OCI-LY1 (cell line): ENCODE measurements at regions not wholly inside any gene's neighbourhood (a gene's known extent, or its start where the extent isn't known, plus 50 kb on each side); places are given as distances from the start of the nearest gene placed in this dataset.

Source experiments
- H2AFZ ChIP-seq: fragments of 200-600 bp; sonication (generic), shearing (Covaris generic); 2 replicates; pipeline ENCODE4 v1.6.0; 2014; ENCODE audit warnings: antibody characterized with exemption, mild to moderate bottlenecking, low read length
- H3F3A ChIP-seq: fragments of 200-600 bp; sonication (generic), shearing (Covaris generic); 2 replicates; pipeline ENCODE4 v1.6.0; 2014; ENCODE audit warnings: mild to moderate bottlenecking, antibody characterized with exemption, low read length, moderate library complexity; ENCODE audit not compliant: insufficient read depth
- H3K27ac ChIP-seq: fragments of 200-600 bp; sonication (generic); 2 replicates; pipeline ENCODE4 v1.5.1; 2014; ENCODE audit warnings: low read length, mixed run types, mild to moderate bottlenecking, low read depth; ENCODE audit not compliant: poor library complexity, severe bottlenecking
- H3K27me3 ChIP-seq: fragments of 200-600 bp; sonication (generic); 2 replicates; pipeline ENCODE4 v1.6.0; 2014; ENCODE audit warnings: antibody characterized with exemption, mild to moderate bottlenecking, low read length, moderate library complexity; ENCODE audit not compliant: insufficient read depth
- H3K36me3 ChIP-seq: fragments of 200-600 bp; sonication (generic); 2 replicates; pipeline ENCODE4 v1.6.1; 2014; ENCODE audit warnings: mild to moderate bottlenecking, antibody characterized with exemption, low read length, moderate library complexity, mixed read lengths; ENCODE audit not compliant: insufficient read depth
- H3K4me1 ChIP-seq: fragments of 200-600 bp; sonication (generic); 2 replicates; pipeline ENCODE4 v1.5.1; 2014; ENCODE audit warnings: mild to moderate bottlenecking, low read length, moderate library complexity; ENCODE audit not compliant: insufficient read depth, severe bottlenecking
- H3K4me2 ChIP-seq: fragments of 200-600 bp; sonication (generic), shearing (Covaris generic); 2 replicates; pipeline ENCODE4 v1.6.1; 2014; ENCODE audit warnings: low read length
- H3K4me3 ChIP-seq: fragments of 200-600 bp; sonication (generic); 2 replicates; pipeline ENCODE4 v1.5.1; 2014; ENCODE audit warnings: low read length, low read depth, mild to moderate bottlenecking, mixed read lengths; ENCODE audit not compliant: poor library complexity, severe bottlenecking
- H3K79me2 ChIP-seq: fragments of 200-600 bp; shearing (Covaris generic); 2 replicates; pipeline ENCODE4 v1.6.1; 2016; ENCODE audit warnings: mixed run types, low read length, mixed read lengths; ENCODE audit not compliant: insufficient read depth
- H3K9ac ChIP-seq: fragments of 200-600 bp; sonication (generic), shearing (Covaris generic); 2 replicates; pipeline ENCODE4 v1.6.1; 2014; ENCODE audit warnings: mild to moderate bottlenecking, low read length, mixed read lengths
- H3K9me2 ChIP-seq: fragments of 200-600 bp; sonication (generic), shearing (Covaris generic); 2 replicates; pipeline ENCODE4 v1.6.1; 2014; ENCODE audit warnings: low read depth, mild to moderate bottlenecking, low read length, mixed read lengths
- H3K9me3 ChIP-seq: fragments of 200-600 bp; shearing (Covaris generic); 2 replicates; pipeline ENCODE4 v1.6.1; 2014; ENCODE audit warnings: low read length, mixed read lengths
- H4K20me1 ChIP-seq: fragments of 200-600 bp; sonication (generic), shearing (Covaris generic); 2 replicates; pipeline ENCODE4 v1.6.0; 2016; ENCODE audit warnings: mild to moderate bottlenecking, low read length; ENCODE audit not compliant: insufficient read depth
- EZH2 ChIP-seq: fragments of 200-600 bp; sonication (generic), shearing (Covaris generic); IDR thresholded peaks from 2 replicates; pipeline ENCODE4 v1.8.0; 2017; ENCODE audit warnings: borderline replicate concordance, mixed run types, mild to moderate bottlenecking, antibody characterized with exemption, low read length, moderate library complexity, mixed read lengths
- TF ChIP-seq, protein P1 (sequence below): fragments of 200-600 bp; sonication (generic), shearing (Covaris generic); IDR thresholded peaks from 2 replicates; pipeline ENCODE4 v1.5.1; 2017; ENCODE audit warnings: mild to moderate bottlenecking, antibody characterized with exemption, low read length, moderate library complexity, mixed read lengths

DNA sequence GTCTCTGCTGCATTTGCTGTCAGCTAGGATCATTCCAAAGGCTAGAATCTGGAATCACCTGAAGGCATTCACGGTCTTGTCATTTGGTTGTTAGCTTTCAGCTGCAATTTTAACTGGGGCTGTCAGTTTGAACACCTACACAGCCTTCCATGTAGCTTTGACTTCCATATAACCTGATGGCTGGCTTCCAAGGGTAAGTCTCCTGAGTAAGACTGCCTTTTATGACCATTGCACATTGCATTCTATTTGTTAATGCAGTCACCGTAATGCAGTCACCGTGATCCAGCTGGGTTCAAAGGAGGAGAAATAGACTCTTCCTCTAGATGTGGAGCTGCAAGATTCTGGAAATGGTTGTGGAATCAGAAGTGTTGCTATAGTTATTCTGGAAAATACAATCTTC is 1284.2 kb downstream of the ADGRL3 start:
- no peak for TF ChIP-seq EZH2
- Histone ChIP-seq H3K27ac (no peak overlapping the region), H3K9ac (no peak overlapping the region), H3K4me1 (no peaks in the 10 kb centered on the region), H3K27me3 (no peaks in the 10 kb centered on the region), H2AFZ (no peak overlapping the region), H3K9me2 (no peaks in the 10 kb centered on the region), H3K36me3 (no peaks in the 10 kb centered on the region), H3F3A (no peaks in the 10 kb centered on the region), H4K20me1 (no peaks in the 10 kb centered on the region), H3K9me3 (no peaks in the 10 kb centered on the region), H3K79me2 (no peaks in the 10 kb centered on the region), H3K4me2 (no peak overlapping the region), H3K4me3 (no peak overlapping the region)

DNA sequence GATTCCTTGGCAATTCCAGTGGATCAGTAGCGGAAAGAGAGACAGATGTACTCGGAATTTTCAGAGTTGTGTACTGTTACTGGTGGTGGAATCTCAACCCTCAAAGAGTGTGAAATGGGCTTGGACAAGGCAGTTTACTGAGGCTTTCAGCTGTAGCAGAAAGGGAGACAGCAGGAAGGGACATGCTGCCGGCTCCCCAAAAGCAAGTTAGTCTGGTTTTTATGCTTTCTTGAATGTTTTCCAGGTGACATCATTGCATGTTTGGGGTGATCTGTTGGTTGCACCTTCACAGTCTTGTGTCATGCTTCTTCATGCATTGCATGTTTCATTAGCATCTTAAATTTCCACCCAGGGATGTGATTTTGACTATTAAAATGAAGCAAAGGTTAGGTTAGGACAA is 1282.2 kb downstream of the ADGRL3 start:
- Histone ChIP-seq H3K4me3 (no peak overlapping the region), H3K4me1 (no peaks in the 10 kb centered on the region), H3K79me2 (no peaks in the 10 kb centered on the region), H3K4me2 (no peak overlapping the region), H3K9me3 (no peaks in the 10 kb centered on the region), H3K36me3 (no peaks in the 10 kb centered on the region), H3K27me3 (no peaks in the 10 kb centered on the region), H3K9me2 (no peaks in the 10 kb centered on the region), H3F3A (no peaks in the 10 kb centered on the region), H3K27ac (no peak overlapping the region), H3K9ac (no peak overlapping the region), H4K20me1 (no peaks in the 10 kb centered on the region), H2AFZ (no peak overlapping the region)
- TF ChIP-seq EZH2: no peak
- TF ChIP-seq, protein P1, sequence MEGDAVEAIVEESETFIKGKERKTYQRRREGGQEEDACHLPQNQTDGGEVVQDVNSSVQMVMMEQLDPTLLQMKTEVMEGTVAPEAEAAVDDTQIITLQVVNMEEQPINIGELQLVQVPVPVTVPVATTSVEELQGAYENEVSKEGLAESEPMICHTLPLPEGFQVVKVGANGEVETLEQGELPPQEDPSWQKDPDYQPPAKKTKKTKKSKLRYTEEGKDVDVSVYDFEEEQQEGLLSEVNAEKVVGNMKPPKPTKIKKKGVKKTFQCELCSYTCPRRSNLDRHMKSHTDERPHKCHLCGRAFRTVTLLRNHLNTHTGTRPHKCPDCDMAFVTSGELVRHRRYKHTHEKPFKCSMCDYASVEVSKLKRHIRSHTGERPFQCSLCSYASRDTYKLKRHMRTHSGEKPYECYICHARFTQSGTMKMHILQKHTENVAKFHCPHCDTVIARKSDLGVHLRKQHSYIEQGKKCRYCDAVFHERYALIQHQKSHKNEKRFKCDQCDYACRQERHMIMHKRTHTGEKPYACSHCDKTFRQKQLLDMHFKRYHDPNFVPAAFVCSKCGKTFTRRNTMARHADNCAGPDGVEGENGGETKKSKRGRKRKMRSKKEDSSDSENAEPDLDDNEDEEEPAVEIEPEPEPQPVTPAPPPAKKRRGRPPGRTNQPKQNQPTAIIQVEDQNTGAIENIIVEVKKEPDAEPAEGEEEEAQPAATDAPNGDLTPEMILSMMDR: no peak

DNA sequence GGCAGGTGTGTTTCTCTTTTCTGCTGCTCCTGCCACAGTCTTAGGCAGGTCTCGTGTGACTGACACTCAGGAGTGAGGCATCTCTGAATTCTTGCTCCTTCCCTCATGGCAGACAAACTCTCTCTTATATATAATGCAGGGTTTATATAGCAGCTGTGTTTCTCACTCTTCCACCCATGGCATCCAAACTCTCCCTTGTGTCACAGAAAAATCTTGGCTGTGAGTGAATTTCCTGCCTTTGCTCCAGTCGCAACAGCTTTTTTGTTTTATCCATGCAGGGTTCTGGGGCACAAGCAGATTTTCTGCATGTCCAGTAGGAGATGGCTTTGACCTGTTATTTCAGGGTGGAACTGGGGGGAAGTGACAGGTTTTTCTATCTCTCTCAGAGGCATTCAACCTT is 1275.5 kb downstream of the ADGRL3 start:
- H3K4me2 ChIP-seq: no peak overlapping the region
- no peaks in the 10 kb centered on the region for H3F3A ChIP-seq
- H3K27ac ChIP-seq: no peak overlapping the region
- no peaks in the 10 kb centered on the region for H3K9me3 ChIP-seq
- H4K20me1 ChIP-seq: no peaks in the 10 kb centered on the region
- H3K4me3 ChIP-seq: no peak overlapping the region
- no peaks in the 10 kb centered on the region for H3K79me2 ChIP-seq
- no peaks in the 10 kb centered on the region for H3K27me3 ChIP-seq
- no peak overlapping the region for H2AFZ ChIP-seq
- no peak overlapping the region for H3K9ac ChIP-seq
- H3K4me1 ChIP-seq: no peaks in the 10 kb centered on the region
- no peaks in the 10 kb centered on the region for H3K9me2 ChIP-seq
- H3K36me3 ChIP-seq: no peaks in the 10 kb centered on the region
- TF ChIP-seq EZH2: no peak
- TF ChIP-seq, protein P1: no peak

DNA sequence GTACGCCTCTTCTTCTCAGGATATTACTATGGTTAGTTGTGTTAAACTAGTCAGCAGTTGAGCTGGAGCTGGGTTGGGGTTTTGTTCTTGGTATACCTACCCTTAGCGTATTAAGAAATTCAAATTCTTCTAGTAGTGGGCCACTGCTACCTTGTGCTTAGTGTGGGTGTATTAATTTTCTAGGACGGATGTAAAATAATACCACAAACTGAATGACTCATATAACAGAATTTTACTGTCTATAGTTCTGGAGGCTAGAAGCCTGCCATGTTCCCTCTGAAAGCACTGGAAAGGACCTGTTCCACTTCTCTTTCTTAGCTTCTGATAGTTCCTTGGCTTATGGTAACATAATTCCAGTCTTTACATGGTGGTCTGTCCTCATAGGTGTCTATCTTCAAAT is 1274.7 kb downstream of the ADGRL3 start:
- Histone ChIP-seq H4K20me1 (no peaks in the 10 kb centered on the region), H3K4me3 (no peak overlapping the region), H3K36me3 (no peaks in the 10 kb centered on the region), H3K27me3 (no peaks in the 10 kb centered on the region), H3K79me2 (no peaks in the 10 kb centered on the region), H3K9ac (no peak overlapping the region), H2AFZ (no peak overlapping the region), H3K4me2 (no peak overlapping the region), H3F3A (no peaks in the 10 kb centered on the region), H3K9me2 (no peaks in the 10 kb centered on the region), H3K27ac (no peak overlapping the region), H3K4me1 (no peaks in the 10 kb centered on the region), H3K9me3 (no peaks in the 10 kb centered on the region)
- TF ChIP-seq, protein P1: no peak
- TF ChIP-seq EZH2: no peak
